22Rv1 (cell line): ENCODE measurements at regions not wholly inside any gene's neighbourhood (a gene's known extent, or its start where the extent isn't known, plus 50 kb on each side); places are given as distances from the start of the nearest gene placed in this dataset.

Source experiments
- ZFX ChIP-seq: fragments of 450-650 bp; IDR thresholded peaks from 2 replicates; pipeline ENCODE4 v1.6.1; 2017; ENCODE audit warnings: antibody characterized with exemption, borderline replicate concordance
- TF ChIP-seq, protein P1 (sequence below): fragments of 450-650 bp; IDR thresholded peaks from 2 replicates; pipeline ENCODE4 v1.5.1; 2017; ENCODE audit warnings: mild to moderate bottlenecking

DNA sequence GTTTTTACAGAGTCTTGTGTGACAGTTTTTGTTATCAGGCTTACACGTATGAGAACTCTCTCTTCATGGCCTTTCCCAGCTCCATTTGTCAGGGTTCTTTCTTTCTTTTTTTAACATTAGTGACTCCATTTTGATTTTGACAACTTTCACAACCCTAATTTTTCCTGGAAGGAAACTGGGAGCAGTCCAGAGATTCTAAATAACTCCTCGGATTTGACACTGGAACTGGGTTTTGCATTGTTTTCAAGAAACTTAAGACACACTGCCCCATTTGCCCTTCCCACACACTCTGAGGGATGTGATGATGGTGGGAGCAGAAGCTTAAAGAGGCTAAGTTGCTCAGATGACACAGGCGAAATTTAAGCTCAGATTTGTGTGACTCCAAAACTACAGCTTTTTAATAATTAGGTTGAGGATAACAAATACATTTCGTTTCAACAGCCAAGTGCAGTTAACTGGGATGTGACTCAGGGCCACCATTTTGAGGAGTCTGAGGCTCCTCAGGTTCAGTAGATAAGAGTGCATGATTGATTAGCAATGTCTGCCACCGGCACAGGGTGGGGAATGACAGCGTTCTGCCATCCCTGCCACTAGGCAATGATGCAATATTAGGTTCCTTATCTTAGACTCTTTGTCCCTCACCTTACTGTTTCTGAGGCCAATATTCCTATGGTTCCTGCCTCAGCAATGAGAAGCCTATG, 95.1 kb upstream of the ATP1A1 start:
- TF ChIP-seq, protein P1, sequence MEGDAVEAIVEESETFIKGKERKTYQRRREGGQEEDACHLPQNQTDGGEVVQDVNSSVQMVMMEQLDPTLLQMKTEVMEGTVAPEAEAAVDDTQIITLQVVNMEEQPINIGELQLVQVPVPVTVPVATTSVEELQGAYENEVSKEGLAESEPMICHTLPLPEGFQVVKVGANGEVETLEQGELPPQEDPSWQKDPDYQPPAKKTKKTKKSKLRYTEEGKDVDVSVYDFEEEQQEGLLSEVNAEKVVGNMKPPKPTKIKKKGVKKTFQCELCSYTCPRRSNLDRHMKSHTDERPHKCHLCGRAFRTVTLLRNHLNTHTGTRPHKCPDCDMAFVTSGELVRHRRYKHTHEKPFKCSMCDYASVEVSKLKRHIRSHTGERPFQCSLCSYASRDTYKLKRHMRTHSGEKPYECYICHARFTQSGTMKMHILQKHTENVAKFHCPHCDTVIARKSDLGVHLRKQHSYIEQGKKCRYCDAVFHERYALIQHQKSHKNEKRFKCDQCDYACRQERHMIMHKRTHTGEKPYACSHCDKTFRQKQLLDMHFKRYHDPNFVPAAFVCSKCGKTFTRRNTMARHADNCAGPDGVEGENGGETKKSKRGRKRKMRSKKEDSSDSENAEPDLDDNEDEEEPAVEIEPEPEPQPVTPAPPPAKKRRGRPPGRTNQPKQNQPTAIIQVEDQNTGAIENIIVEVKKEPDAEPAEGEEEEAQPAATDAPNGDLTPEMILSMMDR, result no peak
- no peak for TF ChIP-seq ZFX
